ENCODE measurements at regions not wholly inside any gene's neighbourhood (a gene's known extent, or its start where the extent isn't known, plus 50 kb on each side); places are given as distances from the start of the nearest gene placed in this dataset.

- Histone ChIP-seq H3K4me1 (no peaks in the 10 kb centered on the region), H3K27ac (no peak overlapping the region), H3K9me3 (no peaks in the 10 kb centered on the region), H3K27me3 (no peaks in the 10 kb centered on the region), H3K4me3 (no peak overlapping the region), H3K36me3 (no peaks in the 10 kb centered on the region)
- no peak for TF ChIP-seq CTCF (IDR thresholded peaks at IDR 0.05)
- no peak for TF ChIP-seq POLR2A (IDR thresholded peaks at IDR 0.05)
- no peak for DNase-seq
These were observed 277.6 kb upstream of the NWD2 start for GRCh38 chr4:36966756-36967460.

GRCh38 chr4:36979533-36979932 lies 265.0 kb upstream of the NWD2 start:
- Histone ChIP-seq H3K27ac (peak overlapping the region in 3 of 4 donors; percentile 32 to 65 (median 62)), H3K4me1 (no peaks in the 10 kb centered on the region), H3K36me3 (no peaks in the 10 kb centered on the region), H3K4me3 (peak overlapping the region in 1 of 4 donors; percentile 10), H3K9me3 (no peaks in the 10 kb centered on the region), H3K27me3 (no peaks in the 10 kb centered on the region)
- DNase-seq, result peak in 2 of 3 donors; percentile 64 to 89
- TF ChIP-seq POLR2A (IDR thresholded peaks at IDR 0.05), result no peak
- no peak for TF ChIP-seq CTCF (IDR thresholded peaks at IDR 0.05)

GRCh38 chr4:36990128-36990872 lies 254.2 kb upstream of the NWD2 start:
- no peak overlapping the region for H3K4me3 ChIP-seq
- DNase-seq, result no peak
- no peaks in the 10 kb centered on the region for H3K4me1 ChIP-seq
- no peaks in the 10 kb centered on the region for H3K36me3 ChIP-seq
- no peaks in the 10 kb centered on the region for H3K9me3 ChIP-seq
- H3K27ac ChIP-seq, result no peak overlapping the region
- TF ChIP-seq POLR2A (IDR thresholded peaks at IDR 0.05) (no peak), CTCF (IDR thresholded peaks at IDR 0.05) (no peak)
- H3K27me3 ChIP-seq, result no peaks in the 10 kb centered on the region

GRCh38 chr4:36997727-36998126 lies 246.8 kb upstream of the NWD2 start:
- Histone ChIP-seq H3K27ac (no peak overlapping the region), H3K4me1 (no peaks in the 10 kb centered on the region), H3K9me3 (no peaks in the 10 kb centered on the region), H3K36me3 (no peaks in the 10 kb centered on the region), H3K27me3 (no peaks in the 10 kb centered on the region), H3K4me3 (no peak overlapping the region)
- DNase-seq, result no peak
- TF ChIP-seq CTCF (IDR thresholded peaks at IDR 0.05) (no peak), POLR2A (IDR thresholded peaks at IDR 0.05) (no peak)

GRCh38 chr4:37000281-37000680 lies 244.3 kb upstream of the NWD2 start:
- Histone ChIP-seq H3K36me3 (no peaks in the 10 kb centered on the region), H3K9me3 (no peaks in the 10 kb centered on the region), H3K4me1 (no peaks in the 10 kb centered on the region), H3K27me3 (no peaks in the 10 kb centered on the region), H3K4me3 (no peak overlapping the region), H3K27ac (no peak overlapping the region)
- no peak for TF ChIP-seq CTCF (IDR thresholded peaks at IDR 0.05)
- no peak for TF ChIP-seq POLR2A (IDR thresholded peaks at IDR 0.05)
- DNase-seq, result no peak
